WERI-Rb-1 (cell line): ENCODE measurements at regions not wholly inside any gene's neighbourhood (a gene's known extent, or its start where the extent isn't known, plus 50 kb on each side); places are given as distances from the start of the nearest gene placed in this dataset.

ENCODE experiments used
- DNase-seq: peaks from one replicate; pipeline ENCODE4 v3.0.0-alpha.2; 2020
- H3K27ac ChIP-seq: fragments of 250-450 bp; sonication (Bioruptor Pico); 2 replicates; pipeline ENCODE4 v1.5.1; 2020; ENCODE audit warnings: mild to moderate bottlenecking, moderate library complexity
- H3K27me3 ChIP-seq: fragments of 250-450 bp; sonication (Bioruptor Pico); 2 replicates; pipeline ENCODE4 v1.5.1; 2021; ENCODE audit warnings: mild to moderate bottlenecking, low read depth, moderate library complexity; ENCODE audit not compliant: insufficient read depth, severe bottlenecking
- H3K36me3 ChIP-seq: fragments of 250-450 bp; sonication (Bioruptor Pico); 2 replicates; pipeline ENCODE4 v1.5.1; 2020; ENCODE audit warnings: mild to moderate bottlenecking, moderate library complexity
- H3K4me3 ChIP-seq: 2 replicates; pipeline ENCODE4 v1.5.1; 2011; ENCODE audit warnings: low read depth, mild to moderate bottlenecking, control low read depth, low read length
- H3K9me3 ChIP-seq: fragments of 250-450 bp; sonication (Bioruptor Pico); 2 replicates; pipeline ENCODE4 v1.5.1; 2021; ENCODE audit warnings: mild to moderate bottlenecking, moderate library complexity; ENCODE audit not compliant: severe bottlenecking
- CTCF ChIP-seq: IDR thresholded peaks from 2 replicates; pipeline ENCODE4 v1.5.1; 2011; ENCODE audit warnings: low read depth, mild to moderate bottlenecking, control low read depth, inconsistent platforms, low read length

GRCh38 chr18:64886995-64887394 lies 738.1 kb upstream of the LINC00305 start:
- H3K27me3 ChIP-seq, result no peaks in the 10 kb centered on the region
- TF ChIP-seq CTCF, result no peak
- no peak for DNase-seq
- no peaks in the 10 kb centered on the region for H3K9me3 ChIP-seq
- H3K27ac ChIP-seq, result no peak overlapping the region
- no peaks in the 10 kb centered on the region for H3K36me3 ChIP-seq
- no peak overlapping the region for H3K4me3 ChIP-seq

GRCh38 chr18:64882896-64883295 lies 734.0 kb upstream of the LINC00305 start:
- no peak overlapping the region for H3K27ac ChIP-seq
- H3K9me3 ChIP-seq, result no peaks in the 10 kb centered on the region
- DNase-seq, result no peak
- no peak overlapping the region for H3K4me3 ChIP-seq
- H3K36me3 ChIP-seq, result no peaks in the 10 kb centered on the region
- H3K27me3 ChIP-seq, result no peaks in the 10 kb centered on the region
- no peak for TF ChIP-seq CTCF

- no peak for TF ChIP-seq CTCF
- Histone ChIP-seq H3K9me3 (no peaks in the 10 kb centered on the region), H3K27me3 (no peaks in the 10 kb centered on the region), H3K27ac (no peak overlapping the region), H3K36me3 (no peaks in the 10 kb centered on the region), H3K4me3 (no peak overlapping the region)
- DNase-seq, result no peak
Measured at GRCh38 chr18:64876833-64877232, 727.9 kb upstream of the LINC00305 start.

- Histone ChIP-seq H3K36me3 (no peaks in the 10 kb centered on the region), H3K9me3 (no peaks in the 10 kb centered on the region), H3K27ac (no peak overlapping the region), H3K4me3 (no peak overlapping the region), H3K27me3 (no peaks in the 10 kb centered on the region)
- no peak for TF ChIP-seq CTCF
- no peak for DNase-seq
Measured at GRCh38 chr18:64872710-64873458, 724.0 kb upstream of the LINC00305 start.

GRCh38 chr18:64854112-64854511 lies 705.2 kb upstream of the LINC00305 start:
- no peaks in the 10 kb centered on the region for H3K9me3 ChIP-seq
- no peak for TF ChIP-seq CTCF

GRCh38 chr18:64852281-64852680 lies 703.4 kb upstream of the LINC00305 start:
- TF ChIP-seq CTCF, result no peak
- Histone ChIP-seq H3K9me3 (no peaks in the 10 kb centered on the region), H3K4me3 (no peak overlapping the region), H3K36me3 (no peaks in the 10 kb centered on the region), H3K27me3 (no peaks in the 10 kb centered on the region), H3K27ac (no peak overlapping the region)
- no peak for DNase-seq

More at GRCh38 chr18:64854112-64854511, 705.2 kb upstream of the LINC00305 start:
- H3K4me3 ChIP-seq, result no peak overlapping the region
- no peak overlapping the region for H3K27ac ChIP-seq
- no peaks in the 10 kb centered on the region for H3K27me3 ChIP-seq
- no peak for DNase-seq
- H3K36me3 ChIP-seq, result no peaks in the 10 kb centered on the region
